OCI-LY3 (cell line): ENCODE measurements at regions not wholly inside any gene's neighbourhood (a gene's known extent, or its start where the extent isn't known, plus 50 kb on each side); places are given as distances from the start of the nearest gene placed in this dataset.

Experiments
- H2AFZ ChIP-seq: fragments of 200-600, 300-600 bp; shearing (Covaris generic); 2 replicates; pipeline ENCODE4 v1.6.0; 2014; ENCODE audit warnings: antibody characterized with exemption, low read depth, low read length
- H3K27ac ChIP-seq: fragments of 200-600, 300-600 bp; sonication (generic); 2 replicates; pipeline ENCODE4 v1.5.1; 2014; ENCODE audit warnings: mild to moderate bottlenecking, low read length, moderate library complexity, mixed read lengths
- H3K27me3 ChIP-seq: fragments of 200-600, 300-600 bp; sonication (generic); 2 replicates; pipeline ENCODE4 v1.6.1; 2014; ENCODE audit warnings: low read depth, low read length, mixed read lengths
- H3K36me3 ChIP-seq: fragments of 200-600, 300-600 bp; sonication (generic); replicated peaks from 2 replicates; pipeline ENCODE3; 2014; ENCODE audit warnings: low read depth, low read length, mixed read lengths
- H3K4me1 ChIP-seq: fragments of 300-600, 200-600 bp; sonication (generic); 2 replicates; pipeline ENCODE4 v1.6.1; 2014; ENCODE audit warnings: low read length, mixed read lengths
- H3K4me2 ChIP-seq: fragments of 200-600, 300-600 bp; sonication (generic); 2 replicates; pipeline ENCODE4 v1.6.1; 2014; ENCODE audit warnings: low read length, mixed read lengths
- H3K4me3 ChIP-seq: fragments of 300-600, 200-600 bp; sonication (generic); 2 replicates; pipeline ENCODE4 v1.5.1; 2014; ENCODE audit warnings: antibody characterized with exemption, mild to moderate bottlenecking, low read length, moderate library complexity
- H3K79me2 ChIP-seq: fragments of 300-600, 200-600 bp; shearing (Covaris generic); 2 replicates; pipeline ENCODE4 v1.6.1; 2014; ENCODE audit warnings: mild to moderate bottlenecking, low read length, mixed read lengths
- H3K9ac ChIP-seq: fragments of 300-600, 200-600 bp; shearing (Covaris generic); 2 replicates; pipeline ENCODE4 v1.6.0; 2014; ENCODE audit warnings: mild to moderate bottlenecking, low read length, moderate library complexity
- H3K9me3 ChIP-seq: fragments of 200-600, 300-600 bp; shearing (Covaris generic); 2 replicates; pipeline ENCODE4 v1.6.1; 2014; ENCODE audit warnings: low read length, mixed read lengths; ENCODE audit not compliant: insufficient read depth
- H4K20me1 ChIP-seq: fragments of 200-600, 300-600 bp; sonication (generic); 2 replicates; pipeline ENCODE4 v1.6.1; 2016; ENCODE audit warnings: low read length, mixed read lengths; ENCODE audit not compliant: insufficient read depth
- CTCF ChIP-seq: fragments of 200-600, 300-600 bp; sonication (generic); IDR thresholded peaks from 2 replicates; pipeline ENCODE4 v1.5.1; 2014; ENCODE audit warnings: antibody characterized with exemption, low read length, low read depth
- EZH2phosphoT487 ChIP-seq: fragments of 200-600 bp; shearing (Covaris generic); IDR thresholded peaks from 2 replicates; pipeline ENCODE4 v1.6.1; 2018; ENCODE audit warnings: antibody characterized with exemption, mixed run types, low read depth

- no peaks in the 10 kb centered on the region for H3K79me2 ChIP-seq
Observed at GRCh38 chr9:109977521-109977920, 197.5 kb downstream of the PALM2AKAP2 start.

DNA sequence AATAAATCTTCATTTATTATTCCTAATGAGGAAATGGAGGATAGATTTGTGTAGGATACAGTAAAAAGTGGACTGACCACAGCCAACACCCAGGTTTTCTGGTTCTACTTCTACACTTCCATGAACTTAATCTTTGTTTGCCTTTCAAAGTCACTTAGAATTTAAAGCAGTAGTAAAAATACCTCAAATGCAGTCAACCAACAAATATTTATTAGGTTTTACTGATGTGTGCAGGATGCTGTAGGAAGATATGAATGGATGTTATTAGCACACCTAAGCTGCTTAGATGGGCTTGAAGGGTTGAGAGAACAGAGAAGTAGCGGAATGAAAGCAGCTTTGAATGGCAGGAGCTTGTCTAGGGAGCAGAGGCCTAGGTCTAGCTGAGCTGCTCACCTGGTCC lies 201.1 kb downstream of the PALM2AKAP2 start:
- H3K27me3 ChIP-seq: no peaks in the 10 kb centered on the region
- H4K20me1 ChIP-seq: no peaks in the 10 kb centered on the region
- no peak overlapping the region for H2AFZ ChIP-seq
- H3K4me1 ChIP-seq: peaks cover 19% of the 10 kb centered on the region
- no peak overlapping the region for H3K4me2 ChIP-seq
- no peaks in the 10 kb centered on the region for H3K9me3 ChIP-seq
- no peak overlapping the region for H3K9ac ChIP-seq
- H3K4me3 ChIP-seq: no peak overlapping the region
- no peak overlapping the region for H3K27ac ChIP-seq
- TF ChIP-seq CTCF (no peak), EZH2phosphoT487 (no peak)
- H3K36me3 ChIP-seq: no peaks in the 10 kb centered on the region
- no peaks in the 10 kb centered on the region for H3K79me2 ChIP-seq

More at GRCh38 chr9:109977521-109977920, 197.5 kb downstream of the PALM2AKAP2 start:
- Histone ChIP-seq H3K4me2 (no peak overlapping the region), H3K27ac (no peak overlapping the region), H3K9me3 (no peaks in the 10 kb centered on the region), H4K20me1 (no peaks in the 10 kb centered on the region), H3K4me3 (no peak overlapping the region), H3K36me3 (no peaks in the 10 kb centered on the region), H3K27me3 (no peaks in the 10 kb centered on the region), H3K4me1 (peaks cover 53% of the 10 kb centered on the region), H2AFZ (no peak overlapping the region), H3K9ac (no peak overlapping the region)
- TF ChIP-seq CTCF: no peak
- TF ChIP-seq EZH2phosphoT487: no peak

DNA sequence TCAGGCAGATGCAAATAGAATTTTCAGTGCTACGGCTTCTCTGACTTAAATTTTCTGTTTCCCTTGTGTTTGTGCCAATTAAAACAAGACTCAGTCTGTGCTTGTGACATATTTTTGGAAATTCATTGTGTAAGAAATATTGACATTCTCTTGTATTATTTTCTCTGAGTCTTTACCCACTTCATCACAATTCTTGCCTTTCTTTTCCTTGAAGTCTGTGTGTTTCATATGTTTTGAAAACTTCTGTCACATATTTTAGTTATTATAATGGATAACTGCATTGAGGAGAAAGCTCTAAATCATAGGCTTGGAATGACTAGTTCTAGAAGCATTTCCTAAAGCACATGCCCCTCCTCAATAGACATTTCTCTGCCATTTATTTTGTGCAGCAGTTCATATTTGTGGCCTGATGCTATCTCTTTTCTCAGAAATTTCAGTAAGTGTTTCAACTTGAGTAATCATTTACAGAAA lies 206.6 kb downstream of the PALM2AKAP2 start:
- Histone ChIP-seq H4K20me1 (no peaks in the 10 kb centered on the region), H2AFZ (no peak overlapping the region), H3K4me3 (no peak overlapping the region), H3K27me3 (no peaks in the 10 kb centered on the region), H3K4me2 (no peak overlapping the region), H3K4me1 (peaks cover 8% of the 10 kb centered on the region), H3K36me3 (peaks cover 18% of the 10 kb centered on the region), H3K79me2 (no peaks in the 10 kb centered on the region), H3K9me3 (peaks cover 12% of the 10 kb centered on the region; the same call in 1 of the 2 replicates), H3K27ac (no peak overlapping the region), H3K9ac (no peak overlapping the region)
- TF ChIP-seq EZH2phosphoT487 (no peak), CTCF (no peak)

DNA sequence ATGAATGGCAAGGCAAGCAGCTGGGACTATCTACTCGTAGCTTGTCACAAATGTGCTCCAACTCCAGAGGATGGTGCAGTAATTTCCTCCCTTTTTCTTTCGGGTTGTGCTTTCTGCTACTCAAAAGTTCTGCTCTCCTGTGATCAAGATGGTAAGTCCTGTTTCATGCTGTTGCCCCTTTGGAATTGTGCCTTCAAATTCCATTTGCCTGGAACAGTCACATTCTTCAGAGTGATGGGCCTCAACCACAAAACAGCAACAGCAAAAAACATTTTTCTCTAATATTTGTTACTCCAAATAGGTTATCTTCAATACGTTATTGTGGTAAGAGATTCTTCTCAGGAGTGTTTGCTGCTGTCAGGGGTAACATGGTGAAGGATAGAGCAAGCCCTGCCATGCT lies 209.3 kb downstream of the PALM2AKAP2 start:
- peaks cover 18% of the 10 kb centered on the region for H3K36me3 ChIP-seq
- no peak overlapping the region for H3K9ac ChIP-seq
- H3K4me2 ChIP-seq: no peak overlapping the region
- no peaks in the 10 kb centered on the region for H3K79me2 ChIP-seq
- no peak overlapping the region for H3K4me3 ChIP-seq
- no peaks in the 10 kb centered on the region for H3K27me3 ChIP-seq
- no peaks in the 10 kb centered on the region for H4K20me1 ChIP-seq
- peaks cover 12% of the 10 kb centered on the region; the same call in 1 of the 2 replicates for H3K9me3 ChIP-seq
- H3K4me1 ChIP-seq: peaks cover 13% of the 10 kb centered on the region
- no peak overlapping the region for H3K27ac ChIP-seq
- H2AFZ ChIP-seq: no peak overlapping the region
- TF ChIP-seq CTCF: no peak
- TF ChIP-seq EZH2phosphoT487: no peak
